Mesodermal cell (in vitro differentiated cells): ENCODE measurements at regions not wholly inside any gene's neighbourhood (a gene's known extent, or its start where the extent isn't known, plus 50 kb on each side); places are given as distances from the start of the nearest gene placed in this dataset.
"Not testable (repeated sequence)": the region's sequence is repeated elsewhere in the genome, so short reads cannot be mapped to it uniquely, and the experiment has no call there.

Experiments
- H3K27ac ChIP-seq: 2 replicates; pipeline ENCODE4 v1.7.0; 2013; ENCODE audit warnings: mild to moderate bottlenecking, low read depth, low read length, moderate library complexity; ENCODE audit not compliant: severe bottlenecking
- H3K36me3 ChIP-seq: 2 replicates; pipeline ENCODE4 v1.7.1; 2013; ENCODE audit warnings: mild to moderate bottlenecking, low read length, moderate library complexity; ENCODE audit not compliant: control insufficient read depth, insufficient read depth
- H3K4me1 ChIP-seq: one replicate; pipeline ENCODE4 v1.7.1; 2013; ENCODE audit warnings: mild to moderate bottlenecking, low read length; ENCODE audit not compliant: insufficient read depth, control insufficient read depth, poor library complexity, severe bottlenecking
- H3K4me3 ChIP-seq: 2 replicates; pipeline ENCODE4 v1.7.0; 2013; ENCODE audit warnings: low read length, control low read depth, mild to moderate bottlenecking; ENCODE audit not compliant: insufficient read depth, poor library complexity, severe bottlenecking; ENCODE audit errors: extremely low read depth
- H3K9me3 ChIP-seq: 2 replicates; pipeline ENCODE4 v1.7.1; 2013; ENCODE audit warnings: mild to moderate bottlenecking, low read length, moderate library complexity; ENCODE audit not compliant: control insufficient read depth
- WGBS, 2 experiments: methylation state at CpG; one replicate each; pipeline ENCODE4 v1.1.5; 2013; ENCODE audit warnings: missing lambda C conversion rate in 2 of 2; ENCODE audit not compliant: insufficient coverage in 2 of 2; 5-methylcytosine and 5-hydroxymethylcytosine counted together

GRCh38 chr21:24420689-24421088 lies 1186.6 kb downstream of the MRPL39 start:
- Histone ChIP-seq H3K27ac (no peak overlapping the region), H3K4me3 (no peak overlapping the region), H3K4me1 (no peaks in the 10 kb centered on the region), H3K36me3 (no peaks in the 10 kb centered on the region), H3K9me3 (peaks cover 7% of the 10 kb centered on the region)
- WGBS, 2 experiments, result no CpG with 5 or more reads among the region's 1 CpG

DNA sequence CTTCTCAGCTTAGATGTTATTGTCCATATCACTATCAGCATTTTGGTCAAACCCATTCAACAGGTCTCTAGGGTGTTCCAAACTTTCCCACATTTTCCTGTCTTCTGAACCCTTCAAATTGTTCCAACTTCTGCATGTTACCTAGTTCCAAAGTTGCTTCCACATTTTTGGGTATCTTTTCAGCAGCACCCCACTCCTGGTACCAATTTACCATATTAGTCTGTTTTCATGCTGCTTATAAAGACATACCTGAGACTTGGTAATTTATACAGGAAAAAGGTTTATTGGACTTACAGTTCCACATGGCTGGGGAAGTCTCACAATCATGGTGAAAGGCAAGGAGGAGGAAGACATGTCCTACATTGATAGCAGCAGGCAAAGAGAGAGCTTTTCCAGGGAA lies 1187.6 kb downstream of the MRPL39 start:
- H3K4me1 ChIP-seq, result not testable (repeated sequence)

DNA sequence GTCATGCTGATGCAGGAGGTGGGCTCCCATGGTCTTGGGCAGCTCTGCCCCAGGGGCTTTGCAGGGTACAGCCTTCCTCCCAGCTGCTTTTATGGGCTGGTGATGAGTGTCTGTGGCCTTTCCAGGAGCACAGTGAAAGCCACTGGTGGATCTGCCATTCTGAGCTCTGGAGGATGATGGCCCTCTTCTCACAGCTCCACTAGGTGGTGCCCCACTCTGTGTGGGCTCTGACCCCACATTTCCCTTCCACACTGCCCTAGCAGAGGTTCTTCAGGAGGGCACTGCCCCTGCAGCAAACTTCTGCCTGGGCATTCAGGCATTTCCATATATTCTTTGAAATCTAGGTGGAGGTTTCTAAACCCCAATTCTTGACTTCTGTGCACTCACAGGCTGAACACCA lies 1188.6 kb downstream of the MRPL39 start:
- Histone ChIP-seq H3K36me3 (no peaks in the 10 kb centered on the region), H3K4me3 (no peak overlapping the region), H3K27ac (no peak overlapping the region), H3K9me3 (peaks cover 7% of the 10 kb centered on the region), H3K4me1 (no peaks in the 10 kb centered on the region)

More for the DNA sequence above, 1187.6 kb downstream of the MRPL39 start:
- not testable (repeated sequence) for H3K4me3 ChIP-seq, H3K9me3 ChIP-seq, H3K27ac ChIP-seq, H3K36me3 ChIP-seq

GRCh38 chr21:24411429-24411828 lies 1195.9 kb downstream of the MRPL39 start:
- no peaks in the 10 kb centered on the region for H3K9me3 ChIP-seq
- H3K4me1 ChIP-seq, result no peaks in the 10 kb centered on the region
- no peak overlapping the region for H3K27ac ChIP-seq
- H3K36me3 ChIP-seq, result no peaks in the 10 kb centered on the region
- H3K4me3 ChIP-seq, result no peak overlapping the region

- no CpG with 5 or more reads among the region's 3 CpGs for WGBS, 2 experiments
- Histone ChIP-seq H3K4me3 (no peak overlapping the region), H3K36me3 (no peaks in the 10 kb centered on the region), H3K9me3 (no peaks in the 10 kb centered on the region), H3K4me1 (no peaks in the 10 kb centered on the region), H3K27ac (no peak overlapping the region)
Measured at GRCh38 chr21:24403221-24403620, 1204.1 kb downstream of the MRPL39 start.

GRCh38 chr21:24395320-24395923 lies 1211.9 kb downstream of the MRPL39 start:
- H3K36me3 ChIP-seq, result no peaks in the 10 kb centered on the region
- H3K4me1 ChIP-seq, result no peaks in the 10 kb centered on the region
- WGBS, 2 experiments, result 88 to 100% methylated on average over 1 of the region's 2 CpGs
- H3K27ac ChIP-seq, result no peak overlapping the region
- H3K4me3 ChIP-seq, result no peak overlapping the region
- no peaks in the 10 kb centered on the region for H3K9me3 ChIP-seq

DNA sequence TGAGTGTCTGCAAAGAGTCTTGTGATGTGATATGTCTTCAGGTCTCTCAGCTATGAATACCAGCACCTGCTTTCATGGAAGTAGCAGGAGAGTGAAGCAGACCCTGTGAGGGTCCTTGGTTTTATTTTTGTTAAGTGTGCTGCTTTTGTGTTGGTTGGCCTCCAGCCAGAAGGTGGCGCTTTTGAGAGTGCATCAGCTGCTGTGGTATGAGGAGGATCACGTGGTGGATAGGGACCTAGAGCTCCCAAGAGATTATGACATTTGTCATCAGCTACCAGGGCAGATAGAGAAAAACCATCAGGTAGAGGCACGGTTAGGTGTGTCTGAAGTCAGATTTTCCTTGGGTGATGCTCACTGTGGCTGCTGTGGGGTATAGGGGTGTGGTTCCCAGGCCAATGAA lies 1232.1 kb downstream of the MRPL39 start:
- no peaks in the 10 kb centered on the region for H3K9me3 ChIP-seq
- H3K4me1 ChIP-seq, result no peaks in the 10 kb centered on the region
- 50 to 55% methylated on average over 1 to 2 of the region's 3 CpGs for WGBS, 2 experiments
- no peak overlapping the region for H3K4me3 ChIP-seq
- no peak overlapping the region for H3K27ac ChIP-seq
- no peaks in the 10 kb centered on the region for H3K36me3 ChIP-seq

GRCh38 chr21:24372506-24372905 lies 1234.8 kb downstream of the MRPL39 start:
- Histone ChIP-seq H3K27ac (no peak overlapping the region), H3K9me3 (no peaks in the 10 kb centered on the region), H3K4me1 (no peaks in the 10 kb centered on the region), H3K4me3 (no peak overlapping the region), H3K36me3 (no peaks in the 10 kb centered on the region)
- WGBS, 2 experiments, result 75 to 91% methylated on average over 3 of the region's 4 CpGs

DNA sequence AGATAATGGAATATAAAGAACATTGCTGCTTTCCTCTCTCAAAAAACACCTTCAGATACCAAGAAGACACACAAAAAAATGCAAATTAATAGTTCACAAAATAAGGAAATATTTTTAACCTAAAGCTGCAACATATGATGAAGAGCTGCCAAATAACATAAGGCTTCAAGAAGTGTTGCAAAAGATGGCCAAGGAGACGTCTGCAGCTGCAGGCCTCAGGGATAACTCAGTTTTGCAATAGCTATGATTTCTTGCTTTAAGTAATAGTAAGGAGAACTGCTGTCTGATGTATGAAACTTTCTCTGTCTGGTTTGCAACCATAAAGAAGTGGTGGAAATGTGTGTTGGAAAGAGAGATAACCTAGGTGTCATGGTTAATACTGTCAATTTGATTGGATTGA lies 1237.5 kb downstream of the MRPL39 start:
- Histone ChIP-seq H3K4me3 (no peak overlapping the region), H3K4me1 (no peaks in the 10 kb centered on the region), H3K9me3 (no peaks in the 10 kb centered on the region), H3K27ac (no peak overlapping the region), H3K36me3 (no peaks in the 10 kb centered on the region)
- WGBS, 2 experiments, result 86 to 92% methylated on average over 1 of the region's 1 CpG

GRCh38 chr21:24369278-24369677 lies 1238.0 kb downstream of the MRPL39 start:
- Histone ChIP-seq H3K4me1 (no peaks in the 10 kb centered on the region), H3K9me3 (no peaks in the 10 kb centered on the region), H3K27ac (no peak overlapping the region), H3K36me3 (no peaks in the 10 kb centered on the region), H3K4me3 (no peak overlapping the region)
- WGBS, 2 experiments, result no CpG with 5 or more reads among the region's 2 CpGs

DNA sequence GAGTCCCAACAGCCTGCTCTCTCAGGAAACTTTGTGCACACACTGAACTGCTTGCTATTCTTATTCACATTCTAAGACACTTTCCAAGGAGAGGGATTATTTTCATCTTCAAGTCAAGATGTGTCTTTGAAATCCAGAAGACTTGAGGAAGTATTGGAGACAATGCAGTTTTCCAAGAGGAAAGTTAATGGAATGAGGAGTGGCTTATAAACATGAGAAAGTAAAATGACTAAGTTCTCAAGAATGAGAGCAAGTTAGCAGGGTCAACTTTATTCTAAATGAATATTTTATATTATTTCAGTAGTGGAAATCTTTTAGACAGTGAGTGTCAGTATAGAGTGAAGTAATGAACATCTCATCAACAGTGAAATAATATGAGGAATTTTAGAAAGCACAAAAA lies 1239.3 kb downstream of the MRPL39 start:
- Histone ChIP-seq H3K4me1 (no peaks in the 10 kb centered on the region), H3K36me3 (no peaks in the 10 kb centered on the region), H3K4me3 (no peak overlapping the region), H3K9me3 (no peaks in the 10 kb centered on the region), H3K27ac (no peak overlapping the region)

GRCh38 chr21:24353492-24353891 lies 1253.8 kb downstream of the MRPL39 start:
- Histone ChIP-seq H3K9me3 (no peaks in the 10 kb centered on the region), H3K4me3 (no peak overlapping the region), H3K27ac (no peak overlapping the region), H3K36me3 (no peaks in the 10 kb centered on the region), H3K4me1 (no peaks in the 10 kb centered on the region)
- 92% methylated on average over 6 of the region's 7 CpGs; no CpG with 5 or more reads in 1 of the 2 experiments for WGBS, 2 experiments
